BJ (cell line): ENCODE measurements at regions not wholly inside any gene's neighbourhood (a gene's known extent, or its start where the extent isn't known, plus 50 kb on each side); places are given as distances from the start of the nearest gene placed in this dataset.

Source experiments
- CTCF ChIA-PET: fragments of 350-600 bp; formaldehyde crosslinking; extraction: SDS; loops from one replicate; lab custom pipeline; 2021; ENCODE audit warnings: antibody characterized with exemption, inconsistent platforms; lab: Yijun Ruan, JAX
- POLR2A ChIA-PET: fragments of 300-600 bp; sonication (Branson Sonifier 250); formaldehyde crosslinking; extraction: SDS; loops from one replicate; lab custom pipeline; 2021; ENCODE audit warnings: antibody characterized with exemption; lab: Charles Lee
- DNase-seq: peaks from one replicate; pipeline ENCODE4 v3.0.0-alpha.2; 2011; ENCODE audit warnings: low read depth
- H3K27me3 ChIP-seq: 2 replicates; pipeline ENCODE4 v1.6.0; 2011; ENCODE audit warnings: low read length; ENCODE audit not compliant: control insufficient read depth, insufficient read depth
- H3K36me3 ChIP-seq: 2 replicates; pipeline ENCODE4 v1.5.1; 2011; ENCODE audit warnings: low read length; ENCODE audit not compliant: control insufficient read depth, insufficient read depth
- H3K4me3 ChIP-seq: 2 replicates; pipeline ENCODE4 v1.5.1; 2011; ENCODE audit warnings: low read depth, mild to moderate bottlenecking, control low read depth, low read length
- CTCF ChIP-seq: IDR thresholded peaks from 2 replicates; pipeline ENCODE4 v1.5.1; 2011; ENCODE audit warnings: low read depth, mild to moderate bottlenecking, control low read depth, inconsistent platforms, low read length, moderate library complexity; ENCODE audit not compliant: insufficient read depth

- ChIA-PET POLR2A (no interaction called here), CTCF (interaction anchor here (1.1 kb wide), 1 partner anchor 16 kb away, joined by 3 read pairs; no protein-coding TSS in a partner anchor)
- DNase-seq: no peak
- TF ChIP-seq CTCF: no peak
- H3K4me3 ChIP-seq: no peak overlapping the region
- H3K36me3 ChIP-seq: no peaks in the 10 kb centered on the region
- no peaks in the 10 kb centered on the region for H3K27me3 ChIP-seq
These were observed 115.9 kb upstream of the BMP2 start for GRCh38 chr20:6651561-6651960.

GRCh38 chr20:6651016-6651415 lies 116.5 kb upstream of the BMP2 start:
- no peak overlapping the region for H3K4me3 ChIP-seq
- DNase-seq: peak; percentile 22
- CTCF ChIA-PET: interaction anchor here (1.1 kb wide), 1 partner anchor 16 kb away, joined by 3 read pairs; no protein-coding TSS in a partner anchor
- H3K27me3 ChIP-seq: no peaks in the 10 kb centered on the region
- no peaks in the 10 kb centered on the region for H3K36me3 ChIP-seq
- POLR2A ChIA-PET: no interaction called here
- TF ChIP-seq CTCF: no peak

- ChIA-PET POLR2A (no interaction called here), CTCF (no interaction called here)
- TF ChIP-seq CTCF: no peak
- no peak for DNase-seq
- H3K27me3 ChIP-seq: no peaks in the 10 kb centered on the region; the same call in 1 of the 2 replicates
- H3K4me3 ChIP-seq: no peak overlapping the region
- no peaks in the 10 kb centered on the region for H3K36me3 ChIP-seq
These were observed 121.4 kb upstream of the BMP2 start for GRCh38 chr20:6646021-6646636.

- H3K36me3 ChIP-seq: no peaks in the 10 kb centered on the region
- no peak overlapping the region for H3K4me3 ChIP-seq
- CTCF ChIA-PET: no interaction called here
- no peak for TF ChIP-seq CTCF
- no peak for DNase-seq
- POLR2A ChIA-PET: no interaction called here
- no peaks in the 10 kb centered on the region; the same call in 1 of the 2 replicates for H3K27me3 ChIP-seq
These were observed 122.5 kb upstream of the BMP2 start for GRCh38 chr20:6644813-6645628.

GRCh38 chr20:6641012-6641411 lies 126.5 kb upstream of the BMP2 start:
- no peak for DNase-seq
- POLR2A ChIA-PET: no interaction called here
- Histone ChIP-seq H3K36me3 (no peaks in the 10 kb centered on the region), H3K27me3 (no peaks in the 10 kb centered on the region; the same call in 1 of the 2 replicates), H3K4me3 (no peak overlapping the region)
- no peak for TF ChIP-seq CTCF
- CTCF ChIA-PET: interaction anchor here (0.6 kb wide), 1 partner anchor 107 kb away, joined by 3 read pairs; no protein-coding TSS in a partner anchor
